GM18502 (cell line): ENCODE measurements at regions not wholly inside any gene's neighbourhood (a gene's known extent, or its start where the extent isn't known, plus 50 kb on each side); places are given as distances from the start of the nearest gene placed in this dataset.
"Not testable (repeated sequence)": the region's sequence is repeated elsewhere in the genome, so short reads cannot be mapped to it uniquely, and the experiment has no call there.

Source experiments
- ATAC-seq: cut with Tn5 transposase; IDR thresholded peaks from one replicate; pipeline ENCODE4 v1.9.1; 2021; ENCODE audit warnings: mild to moderate bottlenecking; ENCODE audit not compliant: unreplicated experiment, poor library complexity

GRCh38 chr13:21871919-21872318 is 201.0 kb downstream of the FGF9 start:
- ATAC-seq: no peak

GRCh38 chr13:21872795-21873194 is 201.9 kb downstream of the FGF9 start:
- ATAC-seq: no peak

- ATAC-seq: no peak
Observed at GRCh38 chr13:21875116-21875515, 204.2 kb downstream of the FGF9 start.

GRCh38 chr13:21879263-21879914 is 208.5 kb downstream of the FGF9 start:
- ATAC-seq: no peak

- no peak for ATAC-seq
Observed at GRCh38 chr13:21882766-21883165, 211.9 kb downstream of the FGF9 start.

- ATAC-seq: no peak
Observed at GRCh38 chr13:21883713-21884112, 212.8 kb downstream of the FGF9 start.

- ATAC-seq: no peak
Observed at GRCh38 chr13:21884299-21884909, 213.5 kb downstream of the FGF9 start.

GRCh38 chr13:21884965-21885567 is 214.2 kb downstream of the FGF9 start:
- ATAC-seq: no peak

GRCh38 chr13:21885714-21886224 is 214.9 kb downstream of the FGF9 start:
- no peak for ATAC-seq

- ATAC-seq: no peak
Observed at GRCh38 chr13:21889651-21890050, 218.8 kb downstream of the FGF9 start.

- ATAC-seq: not testable (repeated sequence)
Observed at GRCh38 chr13:21890220-21890619, 219.3 kb downstream of the FGF9 start.

GRCh38 chr13:21894091-21894490 is 223.2 kb downstream of the FGF9 start:
- no peak for ATAC-seq

GRCh38 chr13:21894703-21895699 is 224.1 kb downstream of the FGF9 start:
- ATAC-seq: no peak

GRCh38 chr13:21895779-21896178 is 224.9 kb downstream of the FGF9 start:
- no peak for ATAC-seq

GRCh38 chr13:21897161-21897560 is 226.3 kb downstream of the FGF9 start:
- ATAC-seq: no peak

- ATAC-seq: no peak
Observed at GRCh38 chr13:21898459-21898858, 227.6 kb downstream of the FGF9 start.

GRCh38 chr13:21898945-21899344 is 228.1 kb downstream of the FGF9 start:
- no peak for ATAC-seq

GRCh38 chr13:21901336-21901735 is 230.5 kb downstream of the FGF9 start:
- no peak for ATAC-seq

GRCh38 chr13:21901811-21902708 is 231.2 kb downstream of the FGF9 start:
- ATAC-seq: no peak
